HT1080 (cell line): ENCODE measurements at regions not wholly inside any gene's neighbourhood (a gene's known extent, or its start where the extent isn't known, plus 50 kb on each side); places are given as distances from the start of the nearest gene placed in this dataset.
"Not testable (repeated sequence)": the region's sequence is repeated elsewhere in the genome, so short reads cannot be mapped to it uniquely, and the experiment has no call there.

Source experiments
- DNase-seq: peaks from one replicate; pipeline ENCODE4 v3.0.0-alpha.2; 2015; ENCODE audit warnings: low read depth

- no peak for DNase-seq
Measured at GRCh38 chr7:149334930-149335329, 72.9 kb downstream of the ZNF783 start.

- DNase-seq: no peak
Measured at GRCh38 chr7:149348758-149349369, 86.9 kb downstream of the ZNF783 start.

- no peak for DNase-seq
Measured at GRCh38 chr7:149353739-149354504, 91.9 kb downstream of the ZNF783 start.

- not testable (repeated sequence) for DNase-seq
Measured at GRCh38 chr7:149355035-149355389, 93.0 kb downstream of the ZNF783 start.

- DNase-seq: peak; percentile 88
Measured at GRCh38 chr7:149355390-149356048, 93.5 kb downstream of the ZNF783 start.

GRCh38 chr7:149362696-149363095 is 98.2 kb downstream of the ZNF777 start:
- DNase-seq: no peak

- no peak for DNase-seq
Measured at GRCh38 chr7:149367418-149368180, 93.3 kb downstream of the ZNF777 start.

GRCh38 chr7:149369497-149369896 is 91.4 kb downstream of the ZNF777 start:
- DNase-seq: no peak

GRCh38 chr7:149370790-149371189 is 90.1 kb downstream of the ZNF777 start:
- no peak for DNase-seq

- no peak for DNase-seq
Measured at GRCh38 chr7:149373089-149373488, 87.8 kb downstream of the ZNF777 start.

GRCh38 chr7:149375234-149376008 is 85.4 kb downstream of the ZNF777 start:
- peak; percentile 4 for DNase-seq

- DNase-seq: peak; percentile 38
Measured at GRCh38 chr7:149377386-149377785, 83.5 kb downstream of the ZNF777 start.

GRCh38 chr7:149379625-149380024 is 81.2 kb downstream of the ZNF777 start:
- no peak for DNase-seq

- DNase-seq: no peak
Measured at GRCh38 chr7:149381245-149381644, 79.6 kb downstream of the ZNF777 start.
